ENCODE measurements at regions not wholly inside any gene's neighbourhood (a gene's known extent, or its start where the extent isn't known, plus 50 kb on each side); places are given as distances from the start of the nearest gene placed in this dataset.

DNA sequence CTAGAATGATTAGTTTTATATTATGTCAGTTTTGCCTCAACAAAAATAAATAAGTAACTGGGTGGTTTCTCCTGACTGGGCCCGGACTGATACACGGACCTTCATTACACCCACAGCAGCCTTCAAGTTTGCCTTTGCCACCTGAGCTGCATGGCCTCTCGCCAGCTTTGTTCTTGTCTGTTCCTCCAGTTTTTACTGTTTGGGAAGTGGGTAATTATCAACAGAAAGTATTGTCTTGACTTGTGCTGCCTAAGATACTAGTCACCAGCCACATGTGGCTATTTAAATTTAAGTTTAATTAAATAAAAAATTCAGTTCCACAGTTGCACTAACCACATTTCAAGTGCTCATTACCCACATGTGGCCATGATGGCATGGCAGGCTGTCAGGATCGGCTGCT lies 74.7 kb upstream of the INTU start:
- no peak overlapping the region for H3K27ac ChIP-seq
- in situ Hi-C loops (cut with HindIII; ENCODE audit: low pct_ligation_motif_present, low sequenced_read_pairs) = no loop called here
- TF ChIP-seq, protein P1, sequence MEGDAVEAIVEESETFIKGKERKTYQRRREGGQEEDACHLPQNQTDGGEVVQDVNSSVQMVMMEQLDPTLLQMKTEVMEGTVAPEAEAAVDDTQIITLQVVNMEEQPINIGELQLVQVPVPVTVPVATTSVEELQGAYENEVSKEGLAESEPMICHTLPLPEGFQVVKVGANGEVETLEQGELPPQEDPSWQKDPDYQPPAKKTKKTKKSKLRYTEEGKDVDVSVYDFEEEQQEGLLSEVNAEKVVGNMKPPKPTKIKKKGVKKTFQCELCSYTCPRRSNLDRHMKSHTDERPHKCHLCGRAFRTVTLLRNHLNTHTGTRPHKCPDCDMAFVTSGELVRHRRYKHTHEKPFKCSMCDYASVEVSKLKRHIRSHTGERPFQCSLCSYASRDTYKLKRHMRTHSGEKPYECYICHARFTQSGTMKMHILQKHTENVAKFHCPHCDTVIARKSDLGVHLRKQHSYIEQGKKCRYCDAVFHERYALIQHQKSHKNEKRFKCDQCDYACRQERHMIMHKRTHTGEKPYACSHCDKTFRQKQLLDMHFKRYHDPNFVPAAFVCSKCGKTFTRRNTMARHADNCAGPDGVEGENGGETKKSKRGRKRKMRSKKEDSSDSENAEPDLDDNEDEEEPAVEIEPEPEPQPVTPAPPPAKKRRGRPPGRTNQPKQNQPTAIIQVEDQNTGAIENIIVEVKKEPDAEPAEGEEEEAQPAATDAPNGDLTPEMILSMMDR (IDR thresholded peaks at IDR 0.05; ENCODE audit: low read depth, low read length, missing control alignments) = no peak
- H3K27me3 ChIP-seq (replicated peaks) = no peaks in the 10 kb centered on the region
- H3K4me3 ChIP-seq (ENCODE audit: low read depth, low read length) = no peak overlapping the region
- no peak for DNase-seq
- H3K36me3 ChIP-seq (replicated peaks) = no peaks in the 10 kb centered on the region

DNA sequence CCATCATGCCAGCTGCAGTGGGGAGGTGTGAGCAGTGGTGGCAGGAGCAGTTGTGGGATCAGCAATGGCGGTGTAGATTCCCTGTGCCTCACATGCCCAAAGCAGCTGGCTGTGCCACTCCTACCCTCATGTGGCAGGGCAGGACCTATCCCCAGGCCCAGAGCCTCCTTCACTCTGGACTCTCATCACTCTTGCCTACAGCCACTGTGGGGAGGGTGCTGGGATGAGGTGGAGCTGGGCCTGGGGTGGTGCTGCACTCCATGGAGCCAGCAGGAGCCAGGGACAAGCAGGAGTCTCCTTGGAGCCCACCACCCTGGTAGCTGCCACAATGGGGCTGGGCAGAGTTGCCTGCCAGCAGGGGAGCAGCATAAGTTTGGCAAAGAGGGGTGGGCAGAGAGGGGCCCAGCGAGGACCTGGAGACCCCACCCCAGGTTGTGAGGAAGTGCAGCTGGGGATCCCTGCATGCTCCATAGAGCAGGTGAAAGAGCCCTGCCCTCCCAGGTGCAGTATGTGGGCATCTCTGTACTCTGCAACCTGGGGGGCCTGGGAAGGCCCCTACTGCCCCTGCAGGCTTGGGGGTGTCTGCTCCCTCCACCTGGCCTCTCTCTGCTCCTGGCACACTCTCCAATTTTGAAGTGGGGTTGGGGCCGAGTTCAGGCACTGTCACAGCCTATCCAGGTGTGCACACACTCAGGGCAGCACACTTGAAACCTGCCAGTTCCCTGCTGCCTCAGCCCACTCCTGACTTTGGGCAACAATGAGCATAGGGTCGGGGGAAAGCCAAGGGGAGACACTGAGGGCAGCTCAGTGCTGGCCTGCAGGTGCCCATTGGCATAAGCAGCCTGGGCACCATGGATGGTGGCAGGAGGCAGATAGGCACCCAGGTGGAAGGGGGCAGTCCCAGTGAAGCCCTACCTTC lies 74.0 kb upstream of the INTU start:
- Histone ChIP-seq H3K36me3 (replicated peaks) (no peaks in the 10 kb centered on the region), H3K27ac (no peak overlapping the region), H3K4me3 (ENCODE audit: low read depth, low read length) (no peak overlapping the region), H3K27me3 (replicated peaks) (no peaks in the 10 kb centered on the region)
- no peak for DNase-seq
- TF ChIP-seq, protein P1 (IDR thresholded peaks at IDR 0.05; ENCODE audit: low read depth, low read length, missing control alignments) = no peak
- in situ Hi-C loops (cut with HindIII; ENCODE audit: low pct_ligation_motif_present, low sequenced_read_pairs) = no loop called here

DNA sequence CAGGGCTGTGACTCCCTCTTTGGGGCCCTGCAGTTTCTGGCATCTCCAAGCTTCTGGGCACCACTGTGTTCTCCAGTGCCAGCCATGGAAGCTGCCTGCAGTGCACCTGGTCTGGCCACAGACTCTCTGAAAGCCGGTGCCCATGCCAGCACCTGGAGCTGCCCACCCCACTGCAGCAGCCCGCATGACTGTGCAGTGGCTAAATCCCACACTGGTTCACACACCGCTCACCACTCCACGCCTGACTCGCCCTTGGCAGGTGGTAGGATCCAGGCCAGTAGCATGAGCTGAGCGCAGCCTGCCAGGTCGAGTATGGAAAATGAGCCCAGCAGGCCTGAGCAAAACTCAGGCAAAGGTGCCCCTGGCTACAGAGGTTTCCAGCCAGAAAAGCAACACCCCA lies 72.8 kb upstream of the INTU start:
- in situ Hi-C loops (cut with HindIII; ENCODE audit: low pct_ligation_motif_present, low sequenced_read_pairs) = no loop called here
- Histone ChIP-seq H3K27me3 (replicated peaks) (no peaks in the 10 kb centered on the region), H3K36me3 (replicated peaks) (no peaks in the 10 kb centered on the region), H3K27ac (no peak overlapping the region), H3K4me3 (ENCODE audit: low read depth, low read length) (no peak overlapping the region)
- TF ChIP-seq, protein P1 (IDR thresholded peaks at IDR 0.05; ENCODE audit: low read depth, low read length, missing control alignments) = no peak
- no peak for DNase-seq

DNA sequence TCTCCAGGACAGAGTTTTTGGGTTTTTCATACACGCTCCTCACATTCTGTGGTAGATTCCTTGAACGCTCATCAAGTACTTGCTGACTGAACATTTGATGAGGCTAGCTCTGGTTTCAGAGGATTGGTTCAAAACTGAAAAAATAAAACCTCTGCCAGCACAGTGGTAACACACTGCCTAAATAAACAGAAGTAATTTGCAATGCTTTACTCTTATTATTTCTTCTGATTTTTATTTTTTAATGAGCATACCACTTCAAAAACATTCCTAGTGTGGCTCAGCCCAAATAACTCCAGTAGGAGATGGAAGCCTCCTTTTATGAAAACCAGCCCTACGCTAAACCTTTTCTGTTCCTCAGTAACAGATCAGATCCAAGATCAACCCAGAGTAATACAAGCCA lies 72.0 kb upstream of the INTU start:
- Histone ChIP-seq H3K27ac (no peak overlapping the region), H3K36me3 (replicated peaks) (no peaks in the 10 kb centered on the region), H3K27me3 (replicated peaks) (no peaks in the 10 kb centered on the region), H3K4me3 (ENCODE audit: low read depth, low read length) (no peak overlapping the region)
- no peak for DNase-seq
- in situ Hi-C loops (cut with HindIII; ENCODE audit: low pct_ligation_motif_present, low sequenced_read_pairs) = no loop called here
- TF ChIP-seq, protein P1 (IDR thresholded peaks at IDR 0.05; ENCODE audit: low read depth, low read length, missing control alignments) = no peak

DNA sequence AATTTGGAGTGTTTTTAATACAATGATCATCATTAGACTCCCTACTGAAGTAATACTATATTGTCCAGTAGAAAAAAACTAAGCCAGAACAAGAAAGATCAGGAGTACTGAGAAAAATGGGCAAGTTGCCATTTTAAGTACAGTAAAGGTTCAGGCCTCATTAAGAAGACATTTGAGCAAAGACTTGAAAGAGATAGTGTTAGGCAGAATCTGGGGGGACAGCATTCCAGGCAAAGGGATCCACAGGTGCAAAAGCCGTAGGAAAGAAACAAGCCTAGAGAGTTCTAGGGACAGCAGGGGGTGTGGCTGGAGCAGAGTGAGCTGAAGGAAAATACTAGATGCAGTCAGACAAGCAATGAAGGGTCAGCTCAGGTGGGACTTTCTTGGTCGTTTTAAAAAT lies 58.1 kb upstream of the INTU start:
- TF ChIP-seq, protein P1 (IDR thresholded peaks at IDR 0.05; ENCODE audit: low read depth, low read length, missing control alignments) = no peak
- Histone ChIP-seq H3K27me3 (replicated peaks) (no peaks in the 10 kb centered on the region), H3K36me3 (replicated peaks) (no peaks in the 10 kb centered on the region), H3K4me3 (ENCODE audit: low read depth, low read length) (no peak overlapping the region), H3K27ac (no peak overlapping the region)
- no peak for DNase-seq
- in situ Hi-C loops (cut with HindIII; ENCODE audit: low pct_ligation_motif_present, low sequenced_read_pairs) = no loop called here
